Epithelial cell of proximal tubule (primary cell): ENCODE measurements at regions not wholly inside any gene's neighbourhood (a gene's known extent, or its start where the extent isn't known, plus 50 kb on each side); places are given as distances from the start of the nearest gene placed in this dataset.

Source experiments
- DNase-seq: peaks from one replicate; pipeline ENCODE4 v3.0.0-alpha.2; 2011; ENCODE audit warnings: low read depth
- H3K4me3 ChIP-seq: 2 replicates; pipeline ENCODE4 v1.5.1; 2011; ENCODE audit warnings: low read depth, mild to moderate bottlenecking, low read length
- TF ChIP-seq, protein P1 (sequence below): conservative IDR thresholded peaks from 2 replicates; pipeline ENCODE4 v1.5.1; 2012; ENCODE audit warnings: low read depth, mild to moderate bottlenecking, low read length

DNA sequence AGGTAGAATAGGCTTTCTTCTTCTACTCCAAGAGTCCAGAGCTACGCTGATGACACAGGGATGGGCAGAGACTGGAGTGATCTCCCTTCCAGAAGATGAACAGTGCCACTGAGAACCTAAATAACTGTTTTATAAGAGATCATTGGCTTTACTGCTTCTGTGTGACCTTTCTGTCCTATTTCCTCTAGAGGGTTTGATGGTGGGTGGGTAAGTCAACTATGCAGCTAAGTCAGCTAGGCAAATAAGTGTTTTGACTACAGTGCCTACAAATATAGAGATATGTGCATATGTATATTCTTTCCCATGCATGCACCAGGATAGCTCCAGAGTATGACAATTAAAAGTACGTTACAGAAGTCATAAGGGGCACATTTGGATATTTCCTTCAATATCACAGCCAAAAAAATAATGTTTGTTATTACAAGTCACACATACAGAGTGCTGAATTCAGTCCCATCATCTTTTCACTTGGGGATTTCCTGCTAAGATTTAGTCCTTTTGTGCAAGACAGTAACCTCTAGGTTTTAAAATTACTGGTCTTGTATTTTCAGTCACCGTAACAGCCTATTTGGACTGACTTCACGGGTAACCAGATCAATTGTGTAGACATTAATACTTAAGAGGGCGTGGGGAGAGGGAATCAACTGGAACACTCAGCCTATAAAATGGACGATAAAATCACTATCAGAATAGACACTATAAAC lies 412.6 kb upstream of the SOX5 start:
- no peak overlapping the region for H3K4me3 ChIP-seq
- TF ChIP-seq, protein P1, sequence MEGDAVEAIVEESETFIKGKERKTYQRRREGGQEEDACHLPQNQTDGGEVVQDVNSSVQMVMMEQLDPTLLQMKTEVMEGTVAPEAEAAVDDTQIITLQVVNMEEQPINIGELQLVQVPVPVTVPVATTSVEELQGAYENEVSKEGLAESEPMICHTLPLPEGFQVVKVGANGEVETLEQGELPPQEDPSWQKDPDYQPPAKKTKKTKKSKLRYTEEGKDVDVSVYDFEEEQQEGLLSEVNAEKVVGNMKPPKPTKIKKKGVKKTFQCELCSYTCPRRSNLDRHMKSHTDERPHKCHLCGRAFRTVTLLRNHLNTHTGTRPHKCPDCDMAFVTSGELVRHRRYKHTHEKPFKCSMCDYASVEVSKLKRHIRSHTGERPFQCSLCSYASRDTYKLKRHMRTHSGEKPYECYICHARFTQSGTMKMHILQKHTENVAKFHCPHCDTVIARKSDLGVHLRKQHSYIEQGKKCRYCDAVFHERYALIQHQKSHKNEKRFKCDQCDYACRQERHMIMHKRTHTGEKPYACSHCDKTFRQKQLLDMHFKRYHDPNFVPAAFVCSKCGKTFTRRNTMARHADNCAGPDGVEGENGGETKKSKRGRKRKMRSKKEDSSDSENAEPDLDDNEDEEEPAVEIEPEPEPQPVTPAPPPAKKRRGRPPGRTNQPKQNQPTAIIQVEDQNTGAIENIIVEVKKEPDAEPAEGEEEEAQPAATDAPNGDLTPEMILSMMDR, result no peak
- DNase-seq, result no peak

DNA sequence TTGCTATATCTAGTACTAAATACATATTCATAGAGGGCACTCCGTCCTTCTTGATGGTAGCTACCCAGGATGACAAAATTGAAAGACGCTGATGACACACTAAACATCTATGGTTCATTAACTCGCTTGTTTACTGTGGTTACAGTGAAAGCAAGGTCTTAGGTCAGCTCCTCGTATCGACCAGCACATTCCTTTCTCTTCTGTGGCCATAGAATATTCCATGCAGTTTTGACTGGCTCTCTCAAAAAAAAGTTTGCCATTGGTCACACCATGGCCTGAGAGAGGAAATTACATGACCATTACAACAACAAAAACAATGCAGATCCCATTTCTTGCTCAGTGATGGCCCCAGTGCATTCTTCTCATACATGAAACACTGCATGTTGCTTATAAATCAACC lies 411.4 kb upstream of the SOX5 start:
- TF ChIP-seq, protein P1, result no peak
- DNase-seq, result peak; percentile 44
- no peak overlapping the region for H3K4me3 ChIP-seq

DNA sequence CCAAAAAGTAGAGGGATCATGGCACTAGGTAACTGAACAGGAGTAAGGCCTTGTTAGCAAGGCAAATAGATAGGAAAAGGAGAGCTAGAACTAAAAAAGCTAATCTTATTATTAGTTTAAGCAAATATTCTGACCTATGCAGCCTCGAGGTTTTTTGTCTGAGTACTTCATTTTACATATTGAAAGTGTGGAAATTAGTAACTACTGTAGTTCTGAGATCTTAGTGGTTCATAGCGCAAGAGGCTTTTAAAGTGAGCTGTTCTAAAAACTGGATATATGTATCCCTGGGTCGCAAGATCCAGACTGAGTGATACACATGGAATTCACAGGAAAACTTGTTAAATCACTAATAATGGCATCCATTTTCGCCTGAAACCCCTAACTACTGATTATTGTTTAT lies 411.0 kb upstream of the SOX5 start:
- no peak overlapping the region for H3K4me3 ChIP-seq
- TF ChIP-seq, protein P1, result no peak
- no peak for DNase-seq

DNA sequence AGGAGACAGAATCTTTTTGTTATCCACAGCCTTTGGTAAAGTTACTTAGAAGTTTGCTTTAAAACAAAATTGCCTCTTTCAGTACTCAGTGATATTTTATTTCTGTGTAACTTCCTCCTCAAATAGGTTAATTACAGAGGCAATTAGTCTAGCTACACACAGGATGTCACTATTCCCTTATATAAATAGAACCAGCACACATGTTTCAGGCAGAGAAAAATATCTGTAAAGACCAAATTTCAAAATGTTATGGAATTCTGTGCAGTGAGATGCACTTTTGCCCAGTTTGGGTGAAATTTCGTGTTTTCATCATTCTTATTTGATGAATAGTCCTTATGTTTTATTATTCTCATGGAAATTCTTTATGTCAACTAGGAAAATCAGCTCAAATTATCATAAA lies 410.6 kb upstream of the SOX5 start:
- DNase-seq, result no peak
- H3K4me3 ChIP-seq, result no peak overlapping the region
- TF ChIP-seq, protein P1, result no peak

DNA sequence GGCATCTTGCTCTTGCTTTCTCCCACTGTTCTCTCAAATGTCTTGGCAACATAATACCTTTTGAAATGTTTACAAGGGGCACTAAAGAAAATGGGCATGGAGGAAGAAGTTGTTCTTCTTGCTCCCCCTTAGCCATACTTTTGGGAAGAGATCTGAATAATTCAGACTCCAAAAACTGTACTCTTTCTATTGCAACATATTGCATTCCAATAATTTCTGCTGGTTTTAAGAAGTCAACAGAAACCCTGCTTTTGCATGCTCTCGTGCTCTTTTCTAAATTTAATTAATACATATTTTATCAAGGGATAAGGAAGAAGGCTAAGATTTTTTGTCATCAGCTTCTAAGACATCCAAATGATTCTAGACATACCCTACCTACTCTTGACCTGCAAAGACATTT lies 409.9 kb upstream of the SOX5 start:
- H3K4me3 ChIP-seq, result no peak overlapping the region
- TF ChIP-seq, protein P1, result no peak
- DNase-seq, result no peak

DNA sequence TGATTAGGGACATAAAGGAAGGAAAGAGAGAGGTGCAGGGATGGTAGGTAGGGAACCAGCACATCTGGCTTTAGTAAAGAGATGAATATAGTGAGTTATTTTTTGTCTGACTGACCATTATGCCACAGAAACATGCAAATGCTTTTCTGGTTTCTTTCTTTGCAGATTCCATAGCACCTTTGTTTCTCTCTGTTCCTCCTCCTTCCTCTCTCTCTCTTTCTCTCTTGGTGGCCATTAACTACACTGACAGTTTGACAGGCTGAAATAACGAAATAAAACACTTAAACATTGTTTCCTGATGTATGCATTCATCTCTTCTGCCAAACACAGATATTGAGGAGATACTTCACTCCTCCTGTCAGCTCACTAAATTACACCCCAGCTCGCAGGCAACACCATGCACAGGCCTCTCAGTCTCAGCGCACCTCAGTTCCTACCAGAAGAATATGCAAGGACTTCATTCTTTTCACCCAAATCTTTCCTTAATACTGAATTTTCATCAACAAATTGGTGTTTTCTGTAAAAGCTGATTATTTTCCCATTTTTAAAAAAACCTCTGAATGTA lies 406.9 kb upstream of the SOX5 start:
- TF ChIP-seq, protein P1, result no peak
- DNase-seq, result no peak
- H3K4me3 ChIP-seq, result no peak overlapping the region

DNA sequence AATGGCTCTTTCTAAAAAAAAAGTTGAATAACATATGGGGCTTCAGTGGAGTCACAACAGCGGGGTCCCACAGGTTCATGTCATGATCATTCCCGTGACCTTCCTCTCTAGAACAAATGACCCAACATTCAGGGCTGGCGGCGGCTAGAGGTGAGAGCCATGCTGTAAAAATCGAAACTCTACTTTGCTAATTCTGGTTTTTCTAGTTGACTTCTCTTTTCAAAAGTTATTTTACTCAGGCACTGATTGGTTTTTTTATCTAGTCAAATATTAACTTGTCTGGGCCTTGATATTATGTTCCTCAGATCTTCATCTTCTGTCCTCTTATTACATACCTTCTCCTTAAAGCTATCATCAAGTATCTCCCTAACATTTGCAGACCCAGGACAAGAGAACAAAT lies 402.9 kb upstream of the SOX5 start:
- TF ChIP-seq, protein P1, result no peak
- H3K4me3 ChIP-seq, result no peak overlapping the region
- no peak for DNase-seq
